Stimulated activated CD8-positive, alpha-beta memory T cell treated with anti-CD3 and anti-CD28 coated beads, Interleukin-15, amount 100 ng/mL, for 24 hours (primary cell): ENCODE measurements at regions not wholly inside any gene's neighbourhood (a gene's known extent, or its start where the extent isn't known, plus 50 kb on each side); places are given as distances from the start of the nearest gene placed in this dataset.

ENCODE experiments used
- DNase-seq: peaks from one replicate; pipeline ENCODE4 v3.0.0-alpha.2; 2020; ENCODE audit warnings: low read depth

- DNase-seq: no peak
Measured at GRCh38 chr12:125678589-125678993, 613.4 kb downstream of the AACS start.

- DNase-seq: peak; percentile 3
Measured at GRCh38 chr12:125683748-125684381, 618.6 kb downstream of the AACS start.

GRCh38 chr12:125684968-125685790 lies 619.9 kb downstream of the AACS start:
- DNase-seq: no peak

GRCh38 chr12:125685915-125686314 lies 620.7 kb downstream of the AACS start:
- no peak for DNase-seq

- no peak for DNase-seq
Measured at GRCh38 chr12:125687403-125687802, 622.2 kb downstream of the AACS start.

- DNase-seq: no peak
Measured at GRCh38 chr12:125687820-125688219, 622.6 kb downstream of the AACS start.

- no peak for DNase-seq
Measured at GRCh38 chr12:125688223-125688622, 623.0 kb downstream of the AACS start.

- DNase-seq: no peak
Measured at GRCh38 chr12:125688881-125689280, 623.6 kb downstream of the AACS start.

GRCh38 chr12:125689576-125690410 lies 624.6 kb downstream of the AACS start:
- DNase-seq: no peak

- DNase-seq: no peak
Measured at GRCh38 chr12:125690841-125691240, 625.6 kb downstream of the AACS start.

- DNase-seq: no peak
Measured at GRCh38 chr12:125696054-125696453, 630.8 kb downstream of the AACS start.

- no peak for DNase-seq
Measured at GRCh38 chr12:125704803-125705202, 639.6 kb downstream of the AACS start.

- no peak for DNase-seq
Measured at GRCh38 chr12:125720961-125721360, 655.7 kb downstream of the AACS start.

- DNase-seq: no peak
Measured at GRCh38 chr12:125734137-125734536, 668.9 kb downstream of the AACS start.

- DNase-seq: no peak
Measured at GRCh38 chr12:125738211-125738610, 673.0 kb downstream of the AACS start.

GRCh38 chr12:125742413-125742812 lies 677.2 kb downstream of the AACS start:
- DNase-seq: no peak

GRCh38 chr12:125744201-125744600 lies 679.0 kb downstream of the AACS start:
- no peak for DNase-seq

- no peak for DNase-seq
Measured at GRCh38 chr12:125755512-125755911, 690.3 kb downstream of the AACS start.

- DNase-seq: no peak
Measured at GRCh38 chr12:125766091-125766490, 700.9 kb downstream of the AACS start.

- DNase-seq: no peak
Measured at GRCh38 chr12:125772403-125772802, 707.2 kb downstream of the AACS start.

- no peak for DNase-seq
Measured at GRCh38 chr12:125773033-125773640, 707.9 kb downstream of the AACS start.

GRCh38 chr12:125775507-125775906 lies 710.3 kb downstream of the AACS start:
- no peak for DNase-seq
